ENCODE measurements at regions not wholly inside any gene's neighbourhood (a gene's known extent, or its start where the extent isn't known, plus 50 kb on each side); places are given as distances from the start of the nearest gene placed in this dataset.

DNA sequence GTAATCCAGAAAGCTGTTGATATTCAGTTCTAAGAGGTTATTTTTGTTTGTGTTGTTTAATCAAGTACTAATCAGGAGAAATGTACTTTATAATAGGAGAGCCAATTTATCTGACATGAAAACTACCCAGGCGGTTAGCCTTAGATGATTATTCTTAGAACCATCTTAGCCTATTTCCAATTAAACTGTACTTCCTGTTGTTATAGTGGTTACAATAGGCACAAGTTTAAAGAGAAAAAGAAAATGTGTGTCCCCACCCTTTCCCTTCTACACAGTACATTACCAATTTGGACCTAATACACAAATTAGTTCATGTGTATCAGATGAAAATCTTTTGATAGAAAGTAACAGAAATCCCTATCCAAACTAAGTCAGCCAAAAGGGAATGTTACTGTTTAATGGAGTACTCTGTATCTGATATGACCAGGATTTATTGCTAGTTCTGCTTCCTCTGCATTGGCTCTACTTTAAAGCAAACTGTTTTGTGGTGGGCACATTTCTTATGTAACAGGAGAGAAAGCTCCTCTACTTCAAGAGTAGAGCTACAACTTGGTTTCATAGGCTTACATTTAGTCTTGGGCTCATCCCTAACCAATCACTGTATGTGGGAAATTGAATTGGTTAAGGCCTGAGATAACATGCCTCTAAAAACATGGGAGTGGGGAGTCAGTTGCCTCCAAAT lies 217.9 kb downstream of the UBE2E3 start:
- TF ChIP-seq, protein P1, sequence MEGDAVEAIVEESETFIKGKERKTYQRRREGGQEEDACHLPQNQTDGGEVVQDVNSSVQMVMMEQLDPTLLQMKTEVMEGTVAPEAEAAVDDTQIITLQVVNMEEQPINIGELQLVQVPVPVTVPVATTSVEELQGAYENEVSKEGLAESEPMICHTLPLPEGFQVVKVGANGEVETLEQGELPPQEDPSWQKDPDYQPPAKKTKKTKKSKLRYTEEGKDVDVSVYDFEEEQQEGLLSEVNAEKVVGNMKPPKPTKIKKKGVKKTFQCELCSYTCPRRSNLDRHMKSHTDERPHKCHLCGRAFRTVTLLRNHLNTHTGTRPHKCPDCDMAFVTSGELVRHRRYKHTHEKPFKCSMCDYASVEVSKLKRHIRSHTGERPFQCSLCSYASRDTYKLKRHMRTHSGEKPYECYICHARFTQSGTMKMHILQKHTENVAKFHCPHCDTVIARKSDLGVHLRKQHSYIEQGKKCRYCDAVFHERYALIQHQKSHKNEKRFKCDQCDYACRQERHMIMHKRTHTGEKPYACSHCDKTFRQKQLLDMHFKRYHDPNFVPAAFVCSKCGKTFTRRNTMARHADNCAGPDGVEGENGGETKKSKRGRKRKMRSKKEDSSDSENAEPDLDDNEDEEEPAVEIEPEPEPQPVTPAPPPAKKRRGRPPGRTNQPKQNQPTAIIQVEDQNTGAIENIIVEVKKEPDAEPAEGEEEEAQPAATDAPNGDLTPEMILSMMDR (IDR thresholded peaks at IDR 0.05), result no peak
- Histone ChIP-seq H3K4me1 (ENCODE audit: low read depth) (no peaks in the 10 kb centered on the region), H3K4me3 (no peak overlapping the region), H3K36me3 (ENCODE audit: low read depth) (no peaks in the 10 kb centered on the region), H3K9me3 (no peaks in the 10 kb centered on the region)
- intact Hi-C loops (cut with DNase I, micrococcal nuclease), result no loop called here
- DNase-seq, result no peak
- peak; percentile 43 for ATAC-seq

DNA sequence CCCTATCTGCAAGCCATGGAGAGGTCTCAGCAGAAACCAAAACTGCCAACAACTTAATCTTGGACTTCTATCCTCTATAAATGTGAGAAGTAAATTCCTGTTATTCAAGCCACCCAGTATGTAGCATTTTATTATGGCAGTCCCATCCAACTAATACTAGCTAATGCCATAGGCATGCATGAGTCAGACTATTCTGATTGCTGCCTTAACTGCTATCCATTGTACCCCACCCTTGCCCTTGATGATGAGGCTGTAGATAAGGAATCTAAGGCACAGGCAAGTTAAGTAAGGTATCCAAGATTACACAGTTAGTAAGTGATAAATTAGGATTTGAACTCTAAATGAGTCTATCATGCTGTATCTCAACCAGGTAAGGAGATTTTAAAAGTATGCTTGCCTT lies 223.0 kb downstream of the UBE2E3 start:
- Histone ChIP-seq H3K4me1 (ENCODE audit: low read depth) (no peaks in the 10 kb centered on the region), H3K4me3 (no peak overlapping the region), H3K36me3 (ENCODE audit: low read depth) (no peaks in the 10 kb centered on the region), H3K9me3 (no peaks in the 10 kb centered on the region)
- TF ChIP-seq, protein P1 (IDR thresholded peaks at IDR 0.05), result no peak
- ATAC-seq, result no peak
- DNase-seq, result no peak
- intact Hi-C loops (cut with DNase I, micrococcal nuclease), result no loop called here

DNA sequence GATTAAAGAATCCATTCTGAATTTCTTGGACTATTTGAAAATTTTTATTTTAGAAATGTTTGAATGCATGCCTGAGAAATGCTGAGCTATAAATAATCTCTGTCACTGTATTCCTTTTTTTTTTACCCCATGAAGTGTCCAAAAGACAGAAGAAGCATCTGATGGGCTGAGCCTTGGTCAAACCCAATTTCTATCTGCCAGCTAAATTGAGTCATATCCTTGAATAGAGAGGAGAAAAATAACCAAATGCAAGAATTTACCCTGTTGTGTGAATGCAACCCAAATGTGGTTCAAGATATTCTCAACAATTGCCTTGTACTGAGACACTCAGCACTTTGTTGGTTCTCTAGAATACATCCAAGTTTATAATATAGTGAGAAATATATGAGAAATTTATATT lies 223.5 kb downstream of the UBE2E3 start:
- DNase-seq, result no peak
- Histone ChIP-seq H3K9me3 (no peaks in the 10 kb centered on the region), H3K36me3 (ENCODE audit: low read depth) (no peaks in the 10 kb centered on the region), H3K4me1 (ENCODE audit: low read depth) (no peaks in the 10 kb centered on the region), H3K4me3 (no peak overlapping the region)
- intact Hi-C loops (cut with DNase I, micrococcal nuclease), result no loop called here
- TF ChIP-seq, protein P1 (IDR thresholded peaks at IDR 0.05), result no peak
- ATAC-seq, result no peak

DNA sequence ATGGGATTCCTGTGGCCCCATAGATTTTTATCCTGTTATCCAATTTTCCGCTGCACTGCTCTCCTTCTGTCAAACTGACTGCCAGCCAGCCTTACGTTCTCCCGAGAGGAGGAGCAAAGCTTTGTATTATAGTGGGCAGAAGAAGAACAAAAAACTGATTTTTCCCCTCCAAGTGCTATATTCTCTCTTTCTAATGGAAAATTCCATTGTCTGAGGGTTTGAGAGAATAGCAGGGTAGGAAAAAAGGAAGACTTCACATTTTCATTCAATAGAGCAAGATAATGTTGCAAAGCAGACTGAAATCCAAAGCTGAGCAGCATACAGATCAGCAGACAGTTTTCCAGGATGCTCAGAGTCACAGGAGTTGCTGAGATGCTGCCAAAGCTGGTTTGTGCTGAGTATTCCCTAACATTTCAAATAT lies 238.0 kb downstream of the UBE2E3 start:
- ATAC-seq (no peak), DNase-seq (no peak)
- no peak overlapping the region for H3K4me3 ChIP-seq
- intact Hi-C loops (cut with DNase I, micrococcal nuclease), result no loop called here
- H3K4me1 ChIP-seq (ENCODE audit: low read depth), result no peaks in the 10 kb centered on the region
- no peaks in the 10 kb centered on the region for H3K9me3 ChIP-seq
- TF ChIP-seq, protein P1 (IDR thresholded peaks at IDR 0.05), result no peak
- H3K36me3 ChIP-seq (ENCODE audit: low read depth), result no peaks in the 10 kb centered on the region

DNA sequence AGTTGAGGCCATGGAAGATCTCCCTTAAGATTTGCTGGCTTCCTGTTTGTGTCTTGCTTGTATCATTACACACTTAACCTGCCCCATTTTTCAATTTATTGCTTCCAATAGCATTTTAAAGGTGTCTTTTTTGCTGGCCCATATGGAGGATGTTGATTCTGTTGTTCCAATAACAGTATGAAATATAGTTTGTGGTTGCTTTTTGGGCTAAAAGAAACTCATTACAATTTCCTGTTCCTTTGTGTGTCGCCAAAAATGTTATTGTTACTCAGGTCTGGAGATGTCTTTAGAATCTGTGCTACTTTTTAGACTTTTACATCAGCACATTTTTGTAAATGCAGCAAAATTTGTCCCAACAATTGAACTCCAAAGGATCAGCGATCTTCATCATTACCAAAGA lies 234.0 kb upstream of the ITGA4 start:
- H3K4me3 ChIP-seq, result no peak overlapping the region
- intact Hi-C loops (cut with DNase I, micrococcal nuclease), result no loop called here
- H3K9me3 ChIP-seq, result no peaks in the 10 kb centered on the region
- no peaks in the 10 kb centered on the region for H3K4me1 ChIP-seq (ENCODE audit: low read depth)
- ATAC-seq, result peak; percentile 40
- no peak for DNase-seq
- TF ChIP-seq, protein P1 (IDR thresholded peaks at IDR 0.05), result no peak
- no peaks in the 10 kb centered on the region for H3K36me3 ChIP-seq (ENCODE audit: low read depth)

DNA sequence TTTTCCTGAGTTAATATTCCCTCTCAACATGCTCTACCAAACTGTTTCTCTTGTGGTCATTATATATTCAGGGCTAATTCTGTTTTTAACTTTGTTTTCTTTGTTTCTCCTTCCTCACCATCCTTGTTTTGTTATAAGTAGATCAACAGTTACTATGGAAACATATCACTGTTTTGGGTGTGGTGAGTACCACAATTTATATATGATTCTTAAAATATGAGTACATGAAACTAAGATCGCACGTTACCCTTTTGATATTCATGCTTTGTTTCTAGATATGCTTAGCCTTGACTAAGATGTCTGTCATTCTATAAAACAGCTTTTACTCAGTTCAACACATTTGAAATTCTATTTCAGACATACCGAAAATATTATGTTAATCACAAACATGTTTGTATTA lies 232.3 kb upstream of the ITGA4 start:
- Histone ChIP-seq H3K4me1 (ENCODE audit: low read depth) (no peaks in the 10 kb centered on the region), H3K9me3 (no peaks in the 10 kb centered on the region), H3K36me3 (ENCODE audit: low read depth) (no peaks in the 10 kb centered on the region), H3K4me3 (no peak overlapping the region)
- ATAC-seq (no peak), DNase-seq (no peak)
- TF ChIP-seq, protein P1 (IDR thresholded peaks at IDR 0.05), result no peak
- intact Hi-C loops (cut with DNase I, micrococcal nuclease), result no loop called here

Data from mucosa of descending colon (tissue), 3 donors.